ENCODE measurements at regions not wholly inside any gene's neighbourhood (a gene's known extent, or its start where the extent isn't known, plus 50 kb on each side); places are given as distances from the start of the nearest gene placed in this dataset.

- peak; percentile 42 for DNase-seq (ENCODE audit: missing footprints)
- intact Hi-C loops (cut with DNase I), result no loop called here
- ATAC-seq, result no peak
These were observed 53.2 kb upstream of the SLCO4A1 start for GRCh38 chr20:62589150-62589498.

GRCh38 chr20:62589720-62590119 lies 52.6 kb upstream of the SLCO4A1 start:
- peak; percentile 30 for DNase-seq (ENCODE audit: missing footprints)
- ATAC-seq, result no peak

GRCh38 chr20:62590309-62591121 lies 51.8 kb upstream of the SLCO4A1 start:
- intact Hi-C loops (cut with DNase I), result no loop called here
- peak; percentile 72 for DNase-seq (ENCODE audit: missing footprints)
- no peak for ATAC-seq

More at GRCh38 chr20:62589720-62590119, 52.6 kb upstream of the SLCO4A1 start:
- intact Hi-C loops (cut with DNase I), result no loop called here

- no peak for DNase-seq (ENCODE audit: missing footprints)
- ATAC-seq, result no peak
- intact Hi-C loops (cut with DNase I), result no loop called here
These were observed 51.2 kb upstream of the SLCO4A1 start for GRCh38 chr20:62591122-62591468.

GRCh38 chr20:62591591-62591990 lies 50.7 kb upstream of the SLCO4A1 start:
- peak; percentile 43 for DNase-seq (ENCODE audit: missing footprints)
- intact Hi-C loops (cut with DNase I), result no loop called here
- no peak for ATAC-seq

Small RNAs in the stretch of these regions (microRNA-seq; reads per million reads assigned to microRNA genes)
- 480 reads per million, percentile 74 among the genes with 10 or more reads in this experiment for gene MIR1-1
- gene MIR133A2, result 2.9 reads per million

Data from Right ventricle myocardium inferior (tissue), 1 donor.